Suppressor macrophage treated with lipopolysaccharide for 4 hours (primary cell): ENCODE measurements at regions not wholly inside any gene's neighbourhood (a gene's known extent, or its start where the extent isn't known, plus 50 kb on each side); places are given as distances from the start of the nearest gene placed in this dataset.
"Not testable (repeated sequence)": the region's sequence is repeated elsewhere in the genome, so short reads cannot be mapped to it uniquely, and the experiment has no call there.

Experiments
- DNase-seq: peaks from one replicate; pipeline ENCODE4 v3.0.0-alpha.2; 2020

GRCh38 chr2:106288873-106289272 lies 94.8 kb upstream of the UXS1 start:
- no peak for DNase-seq

- no peak for DNase-seq
Observed at GRCh38 chr2:106285237-106285829, 91.2 kb upstream of the UXS1 start.

- no peak for DNase-seq
Observed at GRCh38 chr2:106284691-106285202, 90.6 kb upstream of the UXS1 start.

- no peak for DNase-seq
Observed at GRCh38 chr2:106284255-106284654, 90.2 kb upstream of the UXS1 start.

GRCh38 chr2:106283228-106284152 lies 89.4 kb upstream of the UXS1 start:
- not testable (repeated sequence) for DNase-seq

- no peak for DNase-seq
Observed at GRCh38 chr2:106282462-106283170, 88.5 kb upstream of the UXS1 start.

- DNase-seq, result not testable (repeated sequence)
Observed at GRCh38 chr2:106281907-106282430, 87.9 kb upstream of the UXS1 start.

- DNase-seq, result no peak
Observed at GRCh38 chr2:106280722-106281446, 86.8 kb upstream of the UXS1 start.

GRCh38 chr2:106280224-106280623 lies 86.1 kb upstream of the UXS1 start:
- no peak for DNase-seq

- no peak for DNase-seq
Observed at GRCh38 chr2:106278112-106278876, 84.2 kb upstream of the UXS1 start.

GRCh38 chr2:106277426-106277825 lies 83.3 kb upstream of the UXS1 start:
- DNase-seq, result no peak

GRCh38 chr2:106275971-106276370 lies 81.9 kb upstream of the UXS1 start:
- no peak for DNase-seq

GRCh38 chr2:106274668-106275067 lies 80.6 kb upstream of the UXS1 start:
- DNase-seq, result no peak

- peak; percentile 22 for DNase-seq
Observed at GRCh38 chr2:106272216-106272807, 78.2 kb upstream of the UXS1 start.

- DNase-seq, result no peak
Observed at GRCh38 chr2:106270471-106270891, 76.4 kb upstream of the UXS1 start.

GRCh38 chr2:106269591-106270291 lies 75.6 kb upstream of the UXS1 start:
- DNase-seq, result peak; percentile 7

- no peak for DNase-seq
Observed at GRCh38 chr2:106267997-106268396, 73.9 kb upstream of the UXS1 start.

- no peak for DNase-seq
Observed at GRCh38 chr2:106261871-106262321, 67.8 kb upstream of the UXS1 start.

- not testable (repeated sequence) for DNase-seq
Observed at GRCh38 chr2:106258859-106259258, 64.8 kb upstream of the UXS1 start.

GRCh38 chr2:106257830-106258229 lies 63.7 kb upstream of the UXS1 start:
- DNase-seq, result no peak
